Memory B cell (primary cell): ENCODE measurements at regions not wholly inside any gene's neighbourhood (a gene's known extent, or its start where the extent isn't known, plus 50 kb on each side); places are given as distances from the start of the nearest gene placed in this dataset.
A peak's percentile ranks its signal among the peaks of the same experiment; 100 is the strongest.

ENCODE experiments used
- ATAC-seq: fragments of 150-1000 bp; cut with Tn5 transposase; 2 replicates; pipeline ENCODE4 v1.10.0; 2021; ENCODE audit warnings: low read depth, mild to moderate bottlenecking, moderate library complexity
- DNase-seq, 2 donors: peaks; one replicate each; pipeline ENCODE4 v3.0.0; 2022; ENCODE audit warnings: low spot score in 2 of 2
- H3K27ac Mint-ChIP-seq: one replicate; pipeline ENCODE4 v1.8.0; 2022; ENCODE audit warnings: mild to moderate bottlenecking, moderate library complexity, mixed read lengths
- H3K27me3 Mint-ChIP-seq: one replicate; pipeline ENCODE4 v1.8.0; 2022; ENCODE audit warnings: mixed read lengths
- H3K36me3 Mint-ChIP-seq: one replicate; pipeline ENCODE4 v1.8.0; 2022; ENCODE audit warnings: mild to moderate bottlenecking, mixed read lengths
- H3K4me1 Mint-ChIP-seq: one replicate; pipeline ENCODE4 v1.8.0; 2022; ENCODE audit warnings: mixed read lengths
- H3K4me3 Mint-ChIP-seq: one replicate; pipeline ENCODE4 v1.8.0; 2022; ENCODE audit warnings: mild to moderate bottlenecking, moderate library complexity, mixed read lengths
- H3K9me3 Mint-ChIP-seq: one replicate; pipeline ENCODE4 v1.8.0; 2022; ENCODE audit warnings: mixed read lengths

DNA sequence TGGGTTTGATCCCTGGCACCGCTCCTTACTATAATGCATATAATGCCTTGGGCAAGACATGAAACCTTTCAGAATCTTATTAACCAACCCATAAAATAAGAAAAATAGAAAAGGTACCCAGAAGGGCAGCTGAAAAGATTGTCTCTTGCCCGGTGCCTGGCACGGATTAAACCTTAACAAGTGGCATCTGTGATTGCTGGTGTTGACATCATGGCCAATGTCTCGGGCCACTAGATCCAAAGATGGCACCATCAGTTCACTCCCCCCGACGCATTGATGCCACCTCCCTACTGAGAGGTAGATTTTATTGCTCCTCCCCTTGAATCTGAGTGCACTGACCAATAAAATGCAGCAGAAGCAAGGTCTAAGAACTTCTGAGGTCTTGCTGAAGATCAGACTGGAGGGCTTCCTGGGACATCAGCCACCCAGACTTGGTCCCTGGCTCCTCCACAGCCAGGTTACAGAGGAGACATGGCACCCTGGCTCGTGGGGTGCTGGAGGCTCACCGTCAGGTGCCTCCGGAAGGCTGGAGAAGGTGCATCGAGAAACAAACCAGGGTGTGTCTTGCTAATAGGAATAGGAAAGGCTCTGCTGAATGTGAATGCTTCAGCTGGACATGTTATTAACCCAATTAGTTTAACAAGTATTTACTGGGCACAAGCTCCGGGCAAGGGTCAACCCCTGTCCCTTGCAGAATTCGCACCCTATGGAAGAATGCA, 80.0 kb upstream of the COL5A1 start:
- ATAC-seq: no peak
- Mint-ChIP-seq H3K4me1 (no peaks in the 10 kb centered on the region), H3K36me3 (no peaks in the 10 kb centered on the region), H3K27ac (no peak overlapping the region), H3K4me3 (no peak overlapping the region), H3K9me3 (peaks cover 5% of the 10 kb centered on the region), H3K27me3 (peaks cover 6% of the 10 kb centered on the region)
- DNase-seq: no peak

DNA sequence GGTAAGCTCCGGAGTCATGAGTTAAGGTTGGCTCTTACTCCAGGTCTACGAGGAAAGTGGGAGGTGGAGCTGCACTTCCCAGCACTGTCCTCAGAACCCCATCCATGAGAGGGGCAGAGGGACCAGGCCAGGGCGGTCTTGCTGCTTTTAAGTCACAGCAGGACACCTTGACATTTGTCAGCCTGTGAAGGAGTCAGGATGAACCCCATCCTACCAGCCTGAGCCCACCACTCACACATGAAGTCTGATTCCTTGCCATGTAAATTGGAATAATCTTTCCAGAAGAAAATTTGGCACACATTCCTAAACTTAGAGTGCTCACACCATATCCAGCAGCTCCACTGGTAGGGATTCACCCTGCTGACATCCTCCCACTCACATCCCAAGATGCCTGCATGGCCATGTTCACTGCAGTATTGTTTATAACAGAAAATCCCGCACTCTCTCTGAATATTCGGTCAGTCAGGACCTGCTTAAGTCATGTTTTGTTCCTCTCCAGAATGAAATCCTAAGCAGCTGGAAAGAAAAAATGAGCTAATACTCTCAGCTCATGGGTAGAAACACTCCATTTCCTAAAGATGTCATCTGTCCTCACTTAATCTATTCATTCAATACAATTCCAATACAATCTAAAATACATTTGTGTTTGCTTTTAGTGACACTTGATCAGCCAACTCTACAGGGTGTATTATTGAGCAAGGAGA, 79.3 kb upstream of the COL5A1 start:
- ATAC-seq (no peak), DNase-seq (no peak)
- Mint-ChIP-seq H3K27me3 (peaks cover 4% of the 10 kb centered on the region), H3K27ac (no peak overlapping the region), H3K36me3 (no peaks in the 10 kb centered on the region), H3K9me3 (peaks cover 5% of the 10 kb centered on the region), H3K4me3 (no peak overlapping the region), H3K4me1 (no peaks in the 10 kb centered on the region)

DNA sequence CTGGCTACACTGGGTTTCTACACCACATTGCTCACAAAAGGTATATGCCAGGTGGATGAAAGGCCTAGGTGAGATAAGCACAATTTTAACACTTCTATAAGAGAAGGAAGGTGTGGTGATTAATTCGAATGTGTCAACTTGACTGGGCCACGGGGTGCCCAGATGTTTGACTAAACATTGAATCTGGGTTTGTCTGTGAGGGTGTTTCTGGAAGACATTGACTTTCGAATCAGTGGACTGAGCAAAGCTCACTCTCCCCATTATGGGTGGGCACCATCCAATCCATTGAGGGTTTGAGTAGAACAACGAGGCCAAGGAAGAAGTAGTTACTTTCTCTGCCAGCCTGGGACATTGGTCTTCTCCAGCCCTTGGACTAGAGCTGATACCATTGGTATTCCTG, 78.2 kb upstream of the COL5A1 start:
- Mint-ChIP-seq H3K27me3 (peaks cover 3% of the 10 kb centered on the region), H3K27ac (no peak overlapping the region), H3K9me3 (peaks cover 8% of the 10 kb centered on the region), H3K4me1 (no peaks in the 10 kb centered on the region), H3K4me3 (no peak overlapping the region), H3K36me3 (no peaks in the 10 kb centered on the region)
- ATAC-seq (no peak), DNase-seq (no peak)

DNA sequence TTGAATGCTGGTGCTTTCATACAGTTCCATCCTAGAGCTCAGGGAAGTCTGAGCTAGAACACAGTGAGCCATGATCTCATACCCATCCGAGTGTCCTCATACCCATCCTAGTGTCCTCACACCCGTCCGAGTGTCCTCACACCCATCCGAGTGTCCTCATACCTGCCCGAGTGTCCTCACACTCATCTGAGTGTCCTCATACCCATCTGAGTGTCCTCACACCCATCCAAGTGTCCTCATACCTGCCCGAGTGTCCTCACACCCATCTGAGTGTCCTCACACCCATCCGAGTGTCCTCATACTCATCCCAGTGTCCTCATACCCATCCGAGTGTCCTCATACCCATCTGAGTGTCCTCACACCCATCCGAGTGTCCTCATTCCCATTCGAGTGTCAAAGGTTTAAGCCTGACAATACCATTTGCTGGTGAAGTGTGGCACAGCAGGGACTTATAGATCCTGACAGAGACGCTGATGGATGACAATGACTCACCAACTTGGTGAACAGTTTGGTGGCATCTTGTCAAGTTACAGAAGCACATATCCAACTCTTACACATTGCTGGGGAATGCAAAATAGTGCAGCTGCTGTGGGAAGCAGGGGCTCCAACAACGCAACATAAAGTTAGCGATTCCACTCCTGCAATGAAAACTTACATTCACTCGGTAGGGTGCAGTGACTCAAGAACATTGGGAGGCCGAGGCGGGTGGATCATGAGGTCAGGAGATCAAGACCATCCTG, 77.0 kb upstream of the COL5A1 start:
- ATAC-seq (no peak), DNase-seq (no peak)
- Mint-ChIP-seq H3K36me3 (no peaks in the 10 kb centered on the region), H3K27me3 (peaks cover 7% of the 10 kb centered on the region), H3K4me1 (no peaks in the 10 kb centered on the region), H3K4me3 (no peak overlapping the region), H3K9me3 (peaks cover 8% of the 10 kb centered on the region), H3K27ac (no peak overlapping the region)

DNA sequence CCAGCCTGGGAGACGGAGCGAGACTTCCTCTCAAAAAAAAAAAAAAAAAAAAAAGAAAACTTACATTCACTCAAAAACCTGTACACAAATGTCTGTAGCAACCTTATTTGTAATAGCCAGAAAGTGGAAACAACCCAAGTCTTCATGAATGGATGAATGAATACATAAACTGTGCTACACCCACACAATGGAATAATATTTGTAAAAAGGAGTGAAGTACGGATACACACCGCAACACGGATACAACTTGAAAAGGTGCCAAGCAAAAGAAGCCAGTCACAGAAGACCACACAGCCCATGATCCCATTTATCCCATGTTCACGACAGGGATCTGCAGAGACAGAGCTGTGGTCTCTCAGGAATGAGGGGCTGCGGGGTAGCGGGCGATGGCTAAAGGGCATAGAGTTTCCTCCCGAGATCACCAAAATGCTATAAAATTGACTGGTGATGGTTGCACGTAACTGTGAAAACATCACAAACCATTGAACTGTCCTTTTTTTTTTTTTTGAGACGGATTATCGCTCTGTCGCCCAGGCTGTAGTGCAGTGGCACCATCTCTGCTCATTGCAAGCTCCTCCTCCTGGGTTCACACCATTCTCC, 76.2 kb upstream of the COL5A1 start:
- Mint-ChIP-seq H3K9me3 (peaks cover 8% of the 10 kb centered on the region), H3K27me3 (peaks cover 8% of the 10 kb centered on the region), H3K4me1 (peaks cover 4% of the 10 kb centered on the region), H3K4me3 (no peak overlapping the region), H3K27ac (no peak overlapping the region), H3K36me3 (no peaks in the 10 kb centered on the region)
- DNase-seq: no peak
- no peak for ATAC-seq

DNA sequence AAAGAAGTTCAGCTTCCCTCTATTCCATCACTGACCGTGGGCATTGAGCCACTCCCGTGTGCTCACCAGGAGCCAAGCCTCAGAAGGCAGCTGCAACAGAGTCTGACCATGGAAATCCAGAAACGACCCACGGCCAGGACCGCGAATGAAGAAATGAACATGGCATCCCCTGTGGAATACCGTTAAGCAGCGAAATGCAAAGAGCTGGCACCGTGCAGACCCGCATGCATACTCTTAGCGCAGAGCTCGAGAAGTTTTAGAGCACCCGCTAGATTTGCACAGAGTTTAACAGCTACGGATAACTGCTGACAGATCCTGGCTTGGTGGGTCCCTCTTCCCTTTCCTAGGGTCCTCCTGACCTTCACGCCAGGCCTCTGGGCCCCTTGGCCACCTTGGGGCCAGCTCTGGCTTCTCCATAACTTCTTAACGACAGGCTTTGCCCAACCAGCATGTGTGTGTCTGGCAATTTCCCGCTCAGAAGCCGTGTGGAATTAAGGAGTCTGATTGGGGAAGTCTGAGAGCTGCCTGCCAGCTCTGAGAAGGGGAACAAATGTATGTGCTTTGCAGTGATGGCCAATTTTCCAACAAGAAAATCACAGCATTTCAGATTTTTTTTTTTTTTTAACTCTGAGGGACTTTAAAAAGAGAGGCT, 75.3 kb upstream of the COL5A1 start:
- H3K27me3 Mint-ChIP-seq: peaks cover 8% of the 10 kb centered on the region
- H3K4me3 Mint-ChIP-seq: no peak overlapping the region
- DNase-seq (no peak), ATAC-seq (no peak)
- no peak overlapping the region for H3K27ac Mint-ChIP-seq
- peaks cover 8% of the 10 kb centered on the region for H3K9me3 Mint-ChIP-seq
- H3K4me1 Mint-ChIP-seq: peaks cover 5% of the 10 kb centered on the region
- H3K36me3 Mint-ChIP-seq: no peaks in the 10 kb centered on the region

DNA sequence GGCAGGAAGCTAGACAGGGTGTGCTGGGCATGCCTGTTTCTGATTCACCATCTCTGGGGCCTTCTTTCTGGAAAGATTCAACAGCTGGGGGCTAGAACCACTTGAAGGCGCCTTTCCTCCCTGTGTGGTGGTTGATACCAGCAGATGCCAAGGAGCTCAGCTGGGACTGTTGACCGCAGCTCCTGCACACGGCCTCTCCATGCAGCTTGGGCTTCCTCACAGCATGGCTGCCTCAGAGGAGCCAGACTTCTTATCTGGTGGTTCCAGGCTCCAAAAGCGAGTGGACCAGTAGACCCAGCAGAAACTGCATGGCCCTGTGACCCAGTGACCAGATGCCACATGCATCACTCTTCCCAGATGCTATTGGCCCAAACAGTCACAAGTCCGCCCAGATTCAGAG, 74.7 kb upstream of the COL5A1 start:
- Mint-ChIP-seq H3K4me1 (peaks cover 8% of the 10 kb centered on the region), H3K27ac (no peak overlapping the region), H3K4me3 (no peak overlapping the region), H3K9me3 (peaks cover 8% of the 10 kb centered on the region), H3K36me3 (no peaks in the 10 kb centered on the region), H3K27me3 (peaks cover 8% of the 10 kb centered on the region)
- DNase-seq: no peak
- no peak for ATAC-seq

DNA sequence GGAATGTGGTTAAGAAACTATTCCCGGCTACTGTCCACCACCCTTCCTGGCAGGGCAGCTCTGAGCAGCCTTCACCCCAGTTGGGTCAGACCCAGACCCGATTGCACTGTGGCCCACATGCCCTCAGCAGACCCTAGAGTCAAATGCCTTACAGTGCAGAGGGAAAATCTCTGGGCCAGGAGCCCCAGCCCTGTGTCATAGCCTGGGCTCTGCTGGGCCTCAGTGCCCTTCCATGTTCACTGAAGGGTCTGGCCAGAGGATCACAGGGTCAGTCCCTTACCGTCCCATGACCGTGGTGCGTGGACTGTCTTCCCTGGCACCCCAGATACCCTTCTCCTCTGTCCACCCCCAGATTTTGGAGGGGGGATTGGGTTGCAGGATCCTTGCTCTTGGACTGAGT, 73.5 kb upstream of the COL5A1 start:
- H3K9me3 Mint-ChIP-seq: peaks cover 5% of the 10 kb centered on the region
- peaks cover 7% of the 10 kb centered on the region for H3K27me3 Mint-ChIP-seq
- H3K27ac Mint-ChIP-seq: no peak overlapping the region
- no peak for DNase-seq
- H3K4me3 Mint-ChIP-seq: no peak overlapping the region
- H3K36me3 Mint-ChIP-seq: no peaks in the 10 kb centered on the region
- H3K4me1 Mint-ChIP-seq: peaks cover 8% of the 10 kb centered on the region
- no peak for ATAC-seq

GRCh38 chr9:134568811-134569210, 72.8 kb upstream of the COL5A1 start:
- DNase-seq (no peak), ATAC-seq (no peak)
- Mint-ChIP-seq H3K36me3 (no peaks in the 10 kb centered on the region), H3K27ac (no peak overlapping the region), H3K4me1 (peaks cover 8% of the 10 kb centered on the region), H3K4me3 (no peak overlapping the region), H3K9me3 (peaks cover 5% of the 10 kb centered on the region), H3K27me3 (peaks cover 7% of the 10 kb centered on the region)

DNA sequence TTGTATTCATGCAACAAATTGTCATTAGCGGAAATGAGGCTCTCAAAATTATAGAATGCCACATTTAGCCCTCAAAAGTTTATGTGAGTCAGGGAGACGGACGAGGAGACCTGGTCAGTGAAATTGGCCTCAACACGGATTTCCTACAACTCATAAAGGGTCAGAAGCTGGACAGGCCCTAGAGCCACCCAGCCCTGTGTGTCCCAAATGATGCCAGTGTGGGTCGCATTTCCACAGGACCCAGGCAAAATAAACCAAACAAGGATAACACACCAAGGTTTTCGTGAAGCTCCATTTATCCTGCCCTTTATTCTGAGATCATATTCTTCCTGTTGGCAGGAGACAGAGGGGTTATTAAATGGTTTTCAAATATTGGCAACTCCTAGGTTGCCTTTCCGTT, 72.0 kb upstream of the COL5A1 start:
- H3K9me3 Mint-ChIP-seq: peaks cover 3% of the 10 kb centered on the region
- peaks cover 7% of the 10 kb centered on the region for H3K27me3 Mint-ChIP-seq
- no peak for DNase-seq
- H3K4me1 Mint-ChIP-seq: peaks cover 8% of the 10 kb centered on the region
- H3K4me3 Mint-ChIP-seq: no peak overlapping the region
- H3K27ac Mint-ChIP-seq: no peak overlapping the region
- no peak for ATAC-seq
- no peaks in the 10 kb centered on the region for H3K36me3 Mint-ChIP-seq

- H3K27ac Mint-ChIP-seq: peak overlapping the region; percentile 70
- peaks cover 8% of the 10 kb centered on the region for H3K4me1 Mint-ChIP-seq
- ATAC-seq: peak; percentile 72
- H3K9me3 Mint-ChIP-seq: peaks cover 3% of the 10 kb centered on the region
- H3K36me3 Mint-ChIP-seq: no peaks in the 10 kb centered on the region
- H3K4me3 Mint-ChIP-seq: no peak overlapping the region
- no peak for DNase-seq
- H3K27me3 Mint-ChIP-seq: peaks cover 7% of the 10 kb centered on the region
Measured at GRCh38 chr9:134570151-134570621, 71.4 kb upstream of the COL5A1 start.

DNA sequence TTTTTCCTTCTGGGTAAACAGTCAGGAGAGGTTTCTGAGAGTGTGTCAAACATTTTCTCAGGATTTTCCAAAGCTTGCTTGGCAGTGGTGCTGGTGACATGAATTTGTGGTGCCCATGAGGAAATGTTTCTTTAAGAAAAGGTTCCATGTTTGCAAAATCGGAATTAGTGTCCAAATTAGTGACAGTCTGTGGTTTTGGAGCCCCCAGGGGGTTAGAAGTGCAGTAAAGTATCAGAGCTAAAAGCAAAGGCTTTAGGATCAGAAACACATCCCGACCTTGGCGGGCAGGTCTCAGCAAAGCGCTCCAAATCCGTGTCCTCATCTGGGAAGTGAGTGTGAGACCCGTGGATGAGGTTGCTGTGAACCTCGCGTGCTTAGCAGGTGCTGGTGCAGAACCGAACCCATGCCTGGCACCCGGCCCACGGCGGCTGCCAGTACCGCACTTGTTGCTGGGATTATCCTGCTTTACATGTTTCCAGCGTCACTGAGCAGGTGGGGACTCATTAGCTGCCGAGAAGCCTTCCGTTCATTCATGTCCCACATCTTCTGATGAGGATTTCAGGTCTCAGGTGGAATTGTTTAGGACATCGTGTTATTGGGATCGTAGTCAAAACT, 70.8 kb upstream of the COL5A1 start:
- Mint-ChIP-seq H3K36me3 (no peaks in the 10 kb centered on the region), H3K27ac (peak overlapping the region; percentile 70), H3K4me1 (peaks cover 8% of the 10 kb centered on the region), H3K9me3 (peaks cover 3% of the 10 kb centered on the region), H3K27me3 (peaks cover 8% of the 10 kb centered on the region), H3K4me3 (no peak overlapping the region)
- no peak for ATAC-seq
- no peak for DNase-seq

DNA sequence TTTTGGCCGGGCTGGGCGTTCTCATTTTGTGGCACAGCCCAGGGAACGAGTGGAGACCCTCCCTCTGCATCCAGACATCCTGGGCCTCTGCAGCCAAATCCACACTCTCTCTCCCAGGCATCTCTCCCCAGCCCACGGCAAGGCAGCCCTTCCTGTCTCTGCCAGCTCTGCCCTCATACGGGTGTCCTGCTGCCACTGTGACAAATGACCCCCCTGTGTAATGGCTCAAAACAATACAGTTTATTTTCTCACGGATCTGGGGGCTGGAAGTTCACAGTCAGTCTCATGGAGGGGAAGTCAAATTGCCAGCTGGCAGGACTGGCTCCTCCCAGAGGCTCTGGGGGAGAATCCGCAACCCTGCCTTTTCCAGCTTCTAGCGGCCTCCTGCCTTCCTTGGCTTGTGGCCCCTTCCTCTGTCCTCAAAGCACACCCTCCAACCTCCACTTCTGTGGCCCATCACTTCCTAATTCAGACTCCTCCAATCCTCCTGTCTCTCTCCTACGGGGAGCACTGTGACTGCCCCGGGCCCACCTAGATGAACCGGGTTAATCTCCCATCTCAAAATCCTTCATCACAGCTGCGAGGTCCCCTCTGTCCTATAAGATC, 70.2 kb upstream of the COL5A1 start:
- Mint-ChIP-seq H3K9me3 (peaks cover 3% of the 10 kb centered on the region), H3K27me3 (peaks cover 10% of the 10 kb centered on the region), H3K27ac (no peak overlapping the region), H3K4me3 (no peak overlapping the region), H3K36me3 (no peaks in the 10 kb centered on the region), H3K4me1 (peaks cover 8% of the 10 kb centered on the region)
- ATAC-seq (no peak), DNase-seq (no peak)
